Stimulated activated memory B cell treated with anti-CD40 and anti-IgM and Interleukin-4, amounts not matched to agents 10 μg/mL and 1 μg/mL and 100 μg/mL, for 72 hours (primary cell): ENCODE measurements at regions not wholly inside any gene's neighbourhood (a gene's known extent, or its start where the extent isn't known, plus 50 kb on each side); places are given as distances from the start of the nearest gene placed in this dataset.

ENCODE experiments used
- ATAC-seq: fragments of 150-1000 bp; cut with Tn5 transposase; 2 replicates; pipeline ENCODE4 v1.10.0; 2021
- H3K27ac Mint-ChIP-seq: one replicate; pipeline ENCODE4 v1.8.0; 2022; ENCODE audit warnings: mild to moderate bottlenecking, mixed read lengths
- H3K27me3 Mint-ChIP-seq: one replicate; pipeline ENCODE4 v1.8.0; 2022; ENCODE audit warnings: mixed read lengths
- H3K36me3 Mint-ChIP-seq: one replicate; pipeline ENCODE4 v1.8.0; 2022; ENCODE audit warnings: mixed read lengths
- H3K4me1 Mint-ChIP-seq: one replicate; pipeline ENCODE4 v1.8.0; 2022; ENCODE audit warnings: mixed read lengths
- H3K4me3 Mint-ChIP-seq: one replicate; pipeline ENCODE4 v1.8.0; 2022; ENCODE audit warnings: mild to moderate bottlenecking, moderate library complexity, mixed read lengths
- H3K9me3 Mint-ChIP-seq: one replicate; pipeline ENCODE4 v1.8.0; 2022; ENCODE audit warnings: mixed read lengths

- no peak for ATAC-seq
- H3K4me3 Mint-ChIP-seq: no peak overlapping the region
- H3K9me3 Mint-ChIP-seq: peaks cover 3% of the 10 kb centered on the region
- no peaks in the 10 kb centered on the region for H3K36me3 Mint-ChIP-seq
- H3K27ac Mint-ChIP-seq: no peak overlapping the region
- no peaks in the 10 kb centered on the region for H3K4me1 Mint-ChIP-seq
- peaks cover 10% of the 10 kb centered on the region for H3K27me3 Mint-ChIP-seq
These were observed 322.1 kb downstream of the MED10 start for GRCh38 chr5:6056280-6056679.

- no peaks in the 10 kb centered on the region for H3K36me3 Mint-ChIP-seq
- H3K4me3 Mint-ChIP-seq: no peak overlapping the region
- H3K4me1 Mint-ChIP-seq: no peaks in the 10 kb centered on the region
- no peak overlapping the region for H3K27ac Mint-ChIP-seq
- H3K9me3 Mint-ChIP-seq: peaks cover 6% of the 10 kb centered on the region
- H3K27me3 Mint-ChIP-seq: peaks cover 13% of the 10 kb centered on the region
- ATAC-seq: no peak
These were observed 328.7 kb downstream of the MED10 start for GRCh38 chr5:6049662-6050061.

GRCh38 chr5:6048746-6049145 is 329.6 kb downstream of the MED10 start:
- H3K4me3 Mint-ChIP-seq: no peak overlapping the region
- ATAC-seq: peak; percentile 41
- no peak overlapping the region for H3K27ac Mint-ChIP-seq
- H3K4me1 Mint-ChIP-seq: no peaks in the 10 kb centered on the region
- H3K27me3 Mint-ChIP-seq: peaks cover 22% of the 10 kb centered on the region
- H3K36me3 Mint-ChIP-seq: no peaks in the 10 kb centered on the region
- H3K9me3 Mint-ChIP-seq: peaks cover 6% of the 10 kb centered on the region

- Mint-ChIP-seq H3K4me3 (no peak overlapping the region), H3K27ac (no peak overlapping the region), H3K9me3 (peaks cover 3% of the 10 kb centered on the region), H3K36me3 (no peaks in the 10 kb centered on the region), H3K4me1 (no peaks in the 10 kb centered on the region), H3K27me3 (peaks cover 18% of the 10 kb centered on the region)
- ATAC-seq: no peak
These were observed 331.9 kb downstream of the MED10 start for GRCh38 chr5:6046296-6046967.

- Mint-ChIP-seq H3K9me3 (no peaks in the 10 kb centered on the region), H3K36me3 (no peaks in the 10 kb centered on the region), H3K27me3 (peaks cover 18% of the 10 kb centered on the region), H3K4me3 (no peak overlapping the region), H3K27ac (no peak overlapping the region), H3K4me1 (no peaks in the 10 kb centered on the region)
- ATAC-seq: no peak
These were observed 334.6 kb downstream of the MED10 start for GRCh38 chr5:6043491-6044310.

GRCh38 chr5:6041977-6042550 is 336.3 kb downstream of the MED10 start:
- H3K9me3 Mint-ChIP-seq: no peaks in the 10 kb centered on the region
- no peak overlapping the region for H3K4me3 Mint-ChIP-seq
- no peaks in the 10 kb centered on the region for H3K36me3 Mint-ChIP-seq
- H3K4me1 Mint-ChIP-seq: no peaks in the 10 kb centered on the region
- no peak overlapping the region for H3K27ac Mint-ChIP-seq
- H3K27me3 Mint-ChIP-seq: peaks cover 18% of the 10 kb centered on the region
- ATAC-seq: no peak

GRCh38 chr5:6039111-6039510 is 339.2 kb downstream of the MED10 start:
- no peaks in the 10 kb centered on the region for H3K36me3 Mint-ChIP-seq
- no peak overlapping the region for H3K4me3 Mint-ChIP-seq
- ATAC-seq: no peak
- no peak overlapping the region for H3K27ac Mint-ChIP-seq
- H3K27me3 Mint-ChIP-seq: peaks cover 10% of the 10 kb centered on the region
- H3K9me3 Mint-ChIP-seq: no peaks in the 10 kb centered on the region
- H3K4me1 Mint-ChIP-seq: no peaks in the 10 kb centered on the region

GRCh38 chr5:6036006-6036405 is 342.3 kb downstream of the MED10 start:
- no peaks in the 10 kb centered on the region for H3K27me3 Mint-ChIP-seq
- H3K27ac Mint-ChIP-seq: no peak overlapping the region
- ATAC-seq: no peak
- no peaks in the 10 kb centered on the region for H3K36me3 Mint-ChIP-seq
- H3K9me3 Mint-ChIP-seq: peaks cover 2% of the 10 kb centered on the region
- H3K4me3 Mint-ChIP-seq: no peak overlapping the region
- no peaks in the 10 kb centered on the region for H3K4me1 Mint-ChIP-seq

GRCh38 chr5:6029811-6030271 is 348.5 kb downstream of the MED10 start:
- Mint-ChIP-seq H3K9me3 (peaks cover 2% of the 10 kb centered on the region), H3K27ac (no peak overlapping the region), H3K4me1 (no peaks in the 10 kb centered on the region), H3K4me3 (no peak overlapping the region), H3K36me3 (no peaks in the 10 kb centered on the region), H3K27me3 (no peaks in the 10 kb centered on the region)
- ATAC-seq: no peak

GRCh38 chr5:6026766-6027406 is 351.5 kb downstream of the MED10 start:
- Mint-ChIP-seq H3K4me1 (no peaks in the 10 kb centered on the region), H3K36me3 (no peaks in the 10 kb centered on the region), H3K9me3 (peaks cover 2% of the 10 kb centered on the region), H3K27ac (no peak overlapping the region), H3K27me3 (no peaks in the 10 kb centered on the region), H3K4me3 (no peak overlapping the region)
- no peak for ATAC-seq

GRCh38 chr5:6019612-6020011 is 358.7 kb downstream of the MED10 start:
- Mint-ChIP-seq H3K9me3 (no peaks in the 10 kb centered on the region), H3K27ac (no peak overlapping the region), H3K27me3 (no peaks in the 10 kb centered on the region), H3K36me3 (no peaks in the 10 kb centered on the region), H3K4me3 (no peak overlapping the region), H3K4me1 (no peaks in the 10 kb centered on the region)
- no peak for ATAC-seq

- no peak overlapping the region for H3K4me3 Mint-ChIP-seq
- peaks cover 2% of the 10 kb centered on the region for H3K27me3 Mint-ChIP-seq
- H3K36me3 Mint-ChIP-seq: no peaks in the 10 kb centered on the region
- no peak for ATAC-seq
- peaks cover 3% of the 10 kb centered on the region for H3K9me3 Mint-ChIP-seq
- H3K4me1 Mint-ChIP-seq: no peaks in the 10 kb centered on the region
- no peak overlapping the region for H3K27ac Mint-ChIP-seq
These were observed 364.8 kb downstream of the MED10 start for GRCh38 chr5:6013506-6013905.

GRCh38 chr5:6011199-6011598 is 367.1 kb downstream of the MED10 start:
- Mint-ChIP-seq H3K4me1 (no peaks in the 10 kb centered on the region), H3K36me3 (no peaks in the 10 kb centered on the region), H3K9me3 (peaks cover 3% of the 10 kb centered on the region), H3K27me3 (peaks cover 24% of the 10 kb centered on the region), H3K27ac (no peak overlapping the region), H3K4me3 (no peak overlapping the region)
- no peak for ATAC-seq

- Mint-ChIP-seq H3K4me3 (no peak overlapping the region), H3K9me3 (no peaks in the 10 kb centered on the region), H3K27ac (no peak overlapping the region), H3K4me1 (no peaks in the 10 kb centered on the region), H3K27me3 (peaks cover 43% of the 10 kb centered on the region), H3K36me3 (no peaks in the 10 kb centered on the region)
- no peak for ATAC-seq
These were observed 371.5 kb downstream of the MED10 start for GRCh38 chr5:6006838-6007314.
